ENCODE measurements at regions not wholly inside any gene's neighbourhood (a gene's known extent, or its start where the extent isn't known, plus 50 kb on each side); places are given as distances from the start of the nearest gene placed in this dataset.
"Not testable (repeated sequence)": the region's sequence is repeated elsewhere in the genome, so short reads cannot be mapped to it uniquely, and the experiment has no call there.

- no peak overlapping the region for H3K4me3 Mint-ChIP-seq
- no peak overlapping the region for H3K27ac Mint-ChIP-seq
- no peaks in the 10 kb centered on the region for H3K4me1 Mint-ChIP-seq
- H3K36me3 Mint-ChIP-seq, result no peaks in the 10 kb centered on the region
- no peak for DNase-seq
- H3K9me3 Mint-ChIP-seq, result no peaks in the 10 kb centered on the region
- peaks cover 4% of the 10 kb centered on the region for H3K27me3 Mint-ChIP-seq
Measured at GRCh38 chr18:14964406-14964805, 216.4 kb downstream of the ANKRD30B start.

GRCh38 chr18:14964976-14965375 lies 217.0 kb downstream of the ANKRD30B start:
- not testable (repeated sequence) for H3K4me3 Mint-ChIP-seq, DNase-seq, H3K36me3 Mint-ChIP-seq, H3K27me3 Mint-ChIP-seq, H3K27ac Mint-ChIP-seq, H3K9me3 Mint-ChIP-seq, H3K4me1 Mint-ChIP-seq

- Mint-ChIP-seq H3K36me3 (no peaks in the 10 kb centered on the region), H3K9me3 (no peaks in the 10 kb centered on the region), H3K27me3 (no peaks in the 10 kb centered on the region), H3K4me3 (no peak overlapping the region), H3K27ac (no peak overlapping the region), H3K4me1 (no peaks in the 10 kb centered on the region)
- DNase-seq, result no peak
Measured at GRCh38 chr18:14965553-14965952, 217.6 kb downstream of the ANKRD30B start.

GRCh38 chr18:14967246-14967645 lies 219.3 kb downstream of the ANKRD30B start:
- H3K27ac Mint-ChIP-seq, DNase-seq: not testable (repeated sequence)

GRCh38 chr18:14969500-14969899 lies 221.5 kb downstream of the ANKRD30B start:
- Mint-ChIP-seq H3K4me3 (no peak overlapping the region), H3K9me3 (no peaks in the 10 kb centered on the region), H3K4me1 (no peaks in the 10 kb centered on the region), H3K27me3 (no peaks in the 10 kb centered on the region), H3K27ac (no peak overlapping the region), H3K36me3 (no peaks in the 10 kb centered on the region)
- no peak for DNase-seq

More at GRCh38 chr18:14967246-14967645, 219.3 kb downstream of the ANKRD30B start:
- H3K4me3 Mint-ChIP-seq, H3K36me3 Mint-ChIP-seq, H3K27me3 Mint-ChIP-seq, H3K9me3 Mint-ChIP-seq, H3K4me1 Mint-ChIP-seq: not testable (repeated sequence)

GRCh38 chr18:14970027-14970426 lies 222.1 kb downstream of the ANKRD30B start:
- H3K4me1 Mint-ChIP-seq, result no peaks in the 10 kb centered on the region
- no peak for DNase-seq
- H3K27me3 Mint-ChIP-seq, result no peaks in the 10 kb centered on the region
- H3K27ac Mint-ChIP-seq, result no peak overlapping the region
- H3K36me3 Mint-ChIP-seq, result no peaks in the 10 kb centered on the region
- no peak overlapping the region for H3K4me3 Mint-ChIP-seq
- H3K9me3 Mint-ChIP-seq, result no peaks in the 10 kb centered on the region

GRCh38 chr18:14971461-14972185 lies 223.7 kb downstream of the ANKRD30B start:
- Mint-ChIP-seq H3K9me3 (no peaks in the 10 kb centered on the region), H3K27ac (no peak overlapping the region), H3K4me3 (no peak overlapping the region), H3K36me3 (no peaks in the 10 kb centered on the region), H3K4me1 (no peaks in the 10 kb centered on the region), H3K27me3 (no peaks in the 10 kb centered on the region)
- no peak for DNase-seq

- H3K36me3 Mint-ChIP-seq, H3K4me1 Mint-ChIP-seq, H3K9me3 Mint-ChIP-seq, H3K27me3 Mint-ChIP-seq, H3K27ac Mint-ChIP-seq, H3K4me3 Mint-ChIP-seq, DNase-seq: not testable (repeated sequence)
Measured at GRCh38 chr18:14973421-14973820, 225.4 kb downstream of the ANKRD30B start.

- Mint-ChIP-seq H3K4me3 (no peak overlapping the region), H3K27ac (no peak overlapping the region), H3K36me3 (no peaks in the 10 kb centered on the region), H3K4me1 (no peaks in the 10 kb centered on the region), H3K27me3 (peaks cover 6% of the 10 kb centered on the region), H3K9me3 (no peaks in the 10 kb centered on the region)
- no peak for DNase-seq
Measured at GRCh38 chr18:14974088-14974487, 226.1 kb downstream of the ANKRD30B start.

GRCh38 chr18:14974576-14974975 lies 226.6 kb downstream of the ANKRD30B start:
- no peaks in the 10 kb centered on the region for H3K4me1 Mint-ChIP-seq
- no peak overlapping the region for H3K4me3 Mint-ChIP-seq
- H3K27me3 Mint-ChIP-seq, result peaks cover 6% of the 10 kb centered on the region
- no peak for DNase-seq
- H3K36me3 Mint-ChIP-seq, result no peaks in the 10 kb centered on the region
- no peaks in the 10 kb centered on the region for H3K9me3 Mint-ChIP-seq
- H3K27ac Mint-ChIP-seq, result no peak overlapping the region

GRCh38 chr18:14975431-14975830 lies 227.5 kb downstream of the ANKRD30B start:
- no peak for DNase-seq
- Mint-ChIP-seq H3K27me3 (peaks cover 6% of the 10 kb centered on the region), H3K4me3 (no peak overlapping the region), H3K9me3 (no peaks in the 10 kb centered on the region), H3K27ac (no peak overlapping the region), H3K4me1 (no peaks in the 10 kb centered on the region), H3K36me3 (no peaks in the 10 kb centered on the region)

- no peak overlapping the region for H3K4me3 Mint-ChIP-seq
- H3K36me3 Mint-ChIP-seq, result no peaks in the 10 kb centered on the region
- peaks cover 6% of the 10 kb centered on the region for H3K27me3 Mint-ChIP-seq
- no peak for DNase-seq
- H3K4me1 Mint-ChIP-seq, result no peaks in the 10 kb centered on the region
- H3K9me3 Mint-ChIP-seq, result no peaks in the 10 kb centered on the region
- no peak overlapping the region for H3K27ac Mint-ChIP-seq
Measured at GRCh38 chr18:14976736-14977430, 228.9 kb downstream of the ANKRD30B start.

- H3K36me3 Mint-ChIP-seq, result no peaks in the 10 kb centered on the region
- H3K4me1 Mint-ChIP-seq, result no peaks in the 10 kb centered on the region
Measured at GRCh38 chr18:14978191-14978590, 230.2 kb downstream of the ANKRD30B start.

GRCh38 chr18:14978962-14979535 lies 231.1 kb downstream of the ANKRD30B start:
- Mint-ChIP-seq H3K4me1 (no peaks in the 10 kb centered on the region), H3K27ac (no peak overlapping the region), H3K27me3 (peaks cover 6% of the 10 kb centered on the region), H3K36me3 (no peaks in the 10 kb centered on the region), H3K9me3 (no peaks in the 10 kb centered on the region), H3K4me3 (no peak overlapping the region)
- peak; percentile 27 for DNase-seq

More at GRCh38 chr18:14978191-14978590, 230.2 kb downstream of the ANKRD30B start:
- Mint-ChIP-seq H3K27ac (no peak overlapping the region), H3K9me3 (no peaks in the 10 kb centered on the region), H3K4me3 (no peak overlapping the region), H3K27me3 (peaks cover 6% of the 10 kb centered on the region)
- DNase-seq, result no peak

- Mint-ChIP-seq H3K4me3 (no peak overlapping the region), H3K9me3 (no peaks in the 10 kb centered on the region), H3K4me1 (no peaks in the 10 kb centered on the region), H3K36me3 (no peaks in the 10 kb centered on the region), H3K27me3 (peaks cover 6% of the 10 kb centered on the region), H3K27ac (no peak overlapping the region)
- DNase-seq, result no peak
Measured at GRCh38 chr18:14979875-14980274, 231.9 kb downstream of the ANKRD30B start.

- H3K9me3 Mint-ChIP-seq, H3K27me3 Mint-ChIP-seq, DNase-seq: not testable (repeated sequence)
Measured at GRCh38 chr18:14984531-14984930, 236.6 kb downstream of the ANKRD30B start.

More at GRCh38 chr18:14984531-14984930, 236.6 kb downstream of the ANKRD30B start:
- not testable (repeated sequence) for H3K4me3 Mint-ChIP-seq, H3K36me3 Mint-ChIP-seq, H3K4me1 Mint-ChIP-seq, H3K27ac Mint-ChIP-seq

All from activated naive CD8-positive, alpha-beta T cell treated with anti-CD3 and anti-CD28 coated beads for 36 hours (primary cell).